RPMI8226 (cell line): ENCODE measurements at regions not wholly inside any gene's neighbourhood (a gene's known extent, or its start where the extent isn't known, plus 50 kb on each side); places are given as distances from the start of the nearest gene placed in this dataset.
"Not testable (repeated sequence)": the region's sequence is repeated elsewhere in the genome, so short reads cannot be mapped to it uniquely, and the experiment has no call there.

Experiments
- DNase-seq: peaks from one replicate; pipeline ENCODE4 v3.0.0-alpha.2; 2015

GRCh38 chr9:108049671-108050494 lies 560.3 kb upstream of the KLF4 start:
- no peak for DNase-seq

DNA sequence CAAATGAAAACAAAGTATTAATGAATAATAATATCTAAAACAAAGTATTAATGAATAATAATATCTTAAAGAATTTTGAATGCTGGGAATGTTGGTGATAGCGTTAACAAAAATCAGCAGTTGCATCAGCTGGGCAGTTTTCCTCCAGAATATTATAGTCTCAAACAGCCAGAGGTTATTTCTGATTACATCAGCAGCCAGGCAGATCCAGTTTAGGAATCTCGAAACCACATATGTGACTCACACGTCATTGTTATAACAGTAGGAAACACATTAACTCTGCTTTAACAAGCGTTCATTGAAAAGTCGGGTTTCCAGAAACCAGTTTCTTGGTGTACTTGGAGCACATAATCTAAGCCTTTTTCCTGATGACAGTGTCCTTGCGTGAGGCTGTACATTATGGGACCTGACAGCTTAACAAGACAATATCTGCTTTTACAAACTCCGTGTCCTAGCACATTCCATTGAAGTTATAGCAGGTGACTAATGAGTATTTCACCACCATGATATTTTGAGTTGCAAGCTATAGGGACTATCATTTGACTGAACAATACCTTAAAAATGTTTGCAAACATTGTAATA lies 559.5 kb upstream of the KLF4 start:
- DNase-seq: no peak

- DNase-seq: no peak
Measured at GRCh38 chr9:108048406-108049025, 558.9 kb upstream of the KLF4 start.

- DNase-seq: not testable (repeated sequence)
Measured at GRCh38 chr9:108047777-108048176, 558.2 kb upstream of the KLF4 start.

GRCh38 chr9:108047264-108047663 lies 557.7 kb upstream of the KLF4 start:
- DNase-seq: no peak

GRCh38 chr9:108045851-108046250 lies 556.3 kb upstream of the KLF4 start:
- DNase-seq: no peak

DNA sequence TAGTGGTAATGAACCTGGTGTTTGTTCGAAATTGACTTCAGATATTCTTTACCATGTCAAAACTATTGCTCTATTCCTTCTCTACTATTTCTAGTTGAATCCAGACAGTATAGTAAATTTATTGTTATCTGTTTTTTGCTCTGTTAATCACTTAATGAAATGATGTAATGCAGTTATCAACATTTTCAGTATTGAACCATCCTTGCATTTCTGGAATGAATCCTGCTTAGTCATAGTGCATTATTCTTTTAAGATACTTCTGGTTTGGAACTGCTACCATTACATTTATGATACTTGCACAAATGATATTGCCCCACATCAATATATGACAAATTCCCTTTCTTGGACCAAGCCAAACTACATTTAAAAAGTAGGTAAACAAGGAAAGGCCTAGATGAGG lies 554.0 kb upstream of the KLF4 start:
- DNase-seq: no peak

GRCh38 chr9:108041551-108041950 lies 552.0 kb upstream of the KLF4 start:
- no peak for DNase-seq

GRCh38 chr9:108040783-108041182 lies 551.2 kb upstream of the KLF4 start:
- DNase-seq: no peak

GRCh38 chr9:108039493-108039892 lies 549.9 kb upstream of the KLF4 start:
- no peak for DNase-seq

DNA sequence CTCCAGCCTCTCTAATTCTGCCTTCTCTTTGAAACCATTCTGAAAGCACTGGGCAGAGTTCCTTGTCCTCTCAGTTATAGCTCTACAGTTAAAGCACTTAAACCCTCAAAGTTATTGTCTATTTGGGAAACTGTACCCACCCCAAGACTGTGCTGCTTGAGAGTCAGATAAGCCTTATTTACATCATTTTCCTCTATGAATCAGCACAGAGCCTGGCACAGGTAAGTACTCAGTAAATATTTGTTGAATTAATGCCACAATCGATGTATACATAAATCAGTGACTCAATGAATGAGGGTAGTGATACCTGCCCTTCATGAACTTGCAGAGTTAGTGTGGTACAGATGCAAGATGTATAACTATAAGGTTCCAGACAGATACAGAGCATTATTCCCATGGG lies 549.4 kb upstream of the KLF4 start:
- no peak for DNase-seq

DNA sequence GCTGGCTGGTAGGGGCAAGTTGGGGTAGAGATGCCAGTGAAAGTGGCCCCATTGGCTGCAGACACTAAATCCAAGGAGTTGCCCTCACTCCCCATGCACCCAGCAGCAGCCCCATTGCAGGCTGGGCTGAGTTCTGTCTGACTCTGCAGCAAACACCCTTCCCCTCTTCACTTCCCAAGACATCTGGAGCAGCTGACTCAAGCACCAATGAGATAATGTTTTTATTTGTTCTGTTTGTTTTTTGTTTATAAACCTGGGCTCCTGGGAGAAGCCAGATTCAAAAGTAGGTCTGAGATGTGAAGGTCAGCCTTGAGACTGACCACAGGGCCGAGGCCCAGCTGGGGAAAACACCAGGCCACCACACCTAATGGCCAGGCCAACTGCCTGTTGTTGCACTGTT lies 545.9 kb upstream of the KLF4 start:
- DNase-seq: no peak

GRCh38 chr9:108033976-108034964 lies 544.7 kb upstream of the KLF4 start:
- DNase-seq: no peak

GRCh38 chr9:108032079-108032478 lies 542.5 kb upstream of the KLF4 start:
- not testable (repeated sequence) for DNase-seq

GRCh38 chr9:108031221-108031620 lies 541.7 kb upstream of the KLF4 start:
- DNase-seq: not testable (repeated sequence)

DNA sequence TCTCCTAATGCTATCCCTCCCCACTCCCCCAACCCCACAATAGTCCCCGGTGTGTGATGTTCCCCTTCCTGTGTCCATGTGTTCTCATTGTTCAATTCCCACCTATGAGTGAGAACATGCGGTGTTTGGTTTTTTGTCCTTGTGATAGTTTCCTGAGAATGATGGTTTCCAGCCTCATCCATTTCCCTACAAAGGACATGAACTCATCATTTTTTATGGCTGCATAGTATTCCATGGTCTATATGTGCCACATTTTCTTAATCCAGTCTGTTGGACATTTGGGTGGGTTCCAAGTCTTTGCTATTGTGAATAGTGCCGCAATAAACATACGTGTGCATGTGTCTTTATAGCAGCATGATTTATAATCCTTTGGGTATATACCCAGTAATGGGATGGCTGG lies 537.1 kb upstream of the KLF4 start:
- not testable (repeated sequence) for DNase-seq

- DNase-seq: no peak
Measured at GRCh38 chr9:108024604-108025003, 535.0 kb upstream of the KLF4 start.

- DNase-seq: no peak
Measured at GRCh38 chr9:108022246-108022935, 532.8 kb upstream of the KLF4 start.

GRCh38 chr9:108021096-108021710 lies 531.6 kb upstream of the KLF4 start:
- DNase-seq: no peak

- DNase-seq: no peak
Measured at GRCh38 chr9:108019821-108020220, 530.3 kb upstream of the KLF4 start.

DNA sequence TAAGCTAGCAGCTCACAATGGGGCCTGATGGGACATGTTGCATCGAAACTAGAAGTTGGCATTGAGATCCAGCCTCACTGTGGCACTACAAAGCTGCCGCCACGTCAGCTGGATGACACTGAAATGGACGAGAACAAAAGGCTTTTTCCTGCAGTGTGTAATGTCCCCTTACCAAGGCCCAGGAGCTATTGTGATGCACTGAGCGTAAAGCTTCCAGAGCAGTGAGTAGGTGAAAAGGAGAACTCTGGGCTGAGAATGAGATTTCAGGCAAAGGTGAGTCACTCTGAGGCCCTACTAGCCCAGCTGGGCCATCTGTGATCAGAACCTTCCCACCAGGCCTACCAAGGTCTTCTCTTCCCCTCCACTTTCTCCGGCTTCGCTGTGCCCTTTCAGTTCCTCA lies 528.1 kb upstream of the KLF4 start:
- peak; percentile 17 for DNase-seq

DNA sequence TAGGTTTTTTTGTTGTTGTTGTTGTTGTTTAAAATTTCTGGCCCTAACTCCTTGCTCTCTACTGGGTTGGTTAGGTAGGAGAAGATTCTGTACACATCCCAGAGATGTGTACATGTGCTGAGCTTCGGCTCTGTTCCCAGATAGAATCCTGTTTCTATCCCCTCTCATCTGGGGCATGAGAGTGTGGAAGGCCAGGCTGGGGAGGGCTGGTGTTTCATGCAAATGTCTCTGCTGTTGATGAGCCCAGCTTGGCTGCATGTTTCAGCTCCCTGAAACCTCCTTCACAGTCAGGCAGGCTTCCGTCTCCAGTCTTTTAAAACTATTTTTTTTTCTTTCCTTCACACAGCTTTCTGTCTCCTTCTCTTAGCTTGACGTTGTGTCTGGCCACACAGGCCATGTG lies 526.9 kb upstream of the KLF4 start:
- no peak for DNase-seq
